SK-N-SH treated with all-trans-retinoic acid at 6 μM for 48 hours (cell line): ENCODE measurements at regions not wholly inside any gene's neighbourhood (a gene's known extent, or its start where the extent isn't known, plus 50 kb on each side); places are given as distances from the start of the nearest gene placed in this dataset.

Experiments used
- ATAC-seq: fragments of 200-7000 bp; cut with Tn5 transposase; 3 replicates; pipeline ENCODE4 v1.9.1; 2020; ENCODE audit warnings: mild to moderate bottlenecking, moderate library complexity
- ESRRG ChIP-seq: fragments of 250-450 bp; sonication (Bioruptor Pico); IDR thresholded peaks from 2 replicates; pipeline ENCODE4 v1.6.1; 2021; ENCODE audit warnings: mild to moderate bottlenecking
- GLIS3 ChIP-seq: fragments of 250-450 bp; sonication (Bioruptor Pico); IDR thresholded peaks from 2 replicates; pipeline ENCODE4 v1.5.0; 2020; ENCODE audit warnings: mild to moderate bottlenecking, moderate library complexity
- OSR1 ChIP-seq: fragments of 250-450 bp; sonication (Bioruptor Pico); IDR thresholded peaks from 2 replicates; pipeline ENCODE4 v1.8.0; 2022; ENCODE audit warnings: moderate library complexity, mild to moderate bottlenecking, inconsistent platforms
- RARB ChIP-seq: fragments of 250-450 bp; sonication (Bioruptor Pico); IDR thresholded peaks from 2 replicates; pipeline ENCODE4 v1.8.0; 2021; ENCODE audit warnings: mild to moderate bottlenecking, moderate library complexity
- SNAI2 ChIP-seq: fragments of 250-450 bp; sonication (Bioruptor Pico); IDR thresholded peaks from 2 replicates; pipeline ENCODE4 v1.5.0; 2020; ENCODE audit warnings: mild to moderate bottlenecking, moderate library complexity
- TCF4 ChIP-seq: fragments of 250-450 bp; sonication (Bioruptor Pico); IDR thresholded peaks from 2 replicates; pipeline ENCODE4 v1.8.0; 2021; ENCODE audit warnings: mild to moderate bottlenecking, moderate library complexity, borderline replicate concordance
- TOX ChIP-seq: fragments of 250-450 bp; sonication (Bioruptor Pico); IDR thresholded peaks from 2 replicates; pipeline ENCODE4 v1.8.0; 2021; ENCODE audit warnings: mild to moderate bottlenecking, moderate library complexity, borderline replicate concordance
- ZC3H10 ChIP-seq: fragments of 250-450 bp; sonication (Bioruptor Pico); IDR thresholded peaks from 2 replicates; pipeline ENCODE4 v1.5.1; 2021; ENCODE audit warnings: mild to moderate bottlenecking, moderate library complexity
- ZFP3 ChIP-seq: fragments of 250-450 bp; sonication (Bioruptor Pico); IDR thresholded peaks from 2 replicates; pipeline ENCODE4 v1.5.0; 2020; ENCODE audit warnings: mild to moderate bottlenecking, moderate library complexity
- ZFP30 ChIP-seq: fragments of 450-650 bp; formaldehyde crosslinking; IDR thresholded peaks from 2 replicates; pipeline ENCODE4 v1.5.0; 2022; ENCODE audit warnings: mild to moderate bottlenecking, moderate library complexity
- ZNF70 ChIP-seq: fragments of 450-650 bp; formaldehyde crosslinking; IDR thresholded peaks from 2 replicates; pipeline ENCODE4 v1.5.0; 2020; ENCODE audit warnings: mild to moderate bottlenecking, moderate library complexity
- ZNF8 ChIP-seq: fragments of 450-650 bp; formaldehyde crosslinking; IDR thresholded peaks from 2 replicates; pipeline ENCODE4 v1.5.0; 2020; ENCODE audit warnings: mild to moderate bottlenecking, moderate library complexity
- TF ChIP-seq, protein P1 (sequence below): fragments of 250-450 bp; sonication (Bioruptor Pico); IDR thresholded peaks from 2 replicates; pipeline ENCODE4 v1.8.0; 2021; ENCODE audit warnings: low read depth, mild to moderate bottlenecking, moderate library complexity, borderline replicate concordance
- TF ChIP-seq, protein P2 (sequence below): fragments of 250-450 bp; sonication (Bioruptor Pico); IDR thresholded peaks from 2 replicates; pipeline ENCODE4 v1.8.0; 2020; ENCODE audit warnings: mild to moderate bottlenecking, moderate library complexity, borderline replicate concordance
- TF ChIP-seq, protein P3 (sequence below): fragments of 250-450 bp; sonication (Bioruptor Pico); IDR thresholded peaks from 2 replicates; pipeline ENCODE4 v1.5.1; 2020; ENCODE audit warnings: low read depth, mild to moderate bottlenecking, moderate library complexity
- TF ChIP-seq, protein P4 (sequence below): fragments of 250-450 bp; sonication (Bioruptor Pico); IDR thresholded peaks from 2 replicates; pipeline ENCODE4 v1.5.0; 2020; ENCODE audit warnings: mild to moderate bottlenecking, moderate library complexity

DNA sequence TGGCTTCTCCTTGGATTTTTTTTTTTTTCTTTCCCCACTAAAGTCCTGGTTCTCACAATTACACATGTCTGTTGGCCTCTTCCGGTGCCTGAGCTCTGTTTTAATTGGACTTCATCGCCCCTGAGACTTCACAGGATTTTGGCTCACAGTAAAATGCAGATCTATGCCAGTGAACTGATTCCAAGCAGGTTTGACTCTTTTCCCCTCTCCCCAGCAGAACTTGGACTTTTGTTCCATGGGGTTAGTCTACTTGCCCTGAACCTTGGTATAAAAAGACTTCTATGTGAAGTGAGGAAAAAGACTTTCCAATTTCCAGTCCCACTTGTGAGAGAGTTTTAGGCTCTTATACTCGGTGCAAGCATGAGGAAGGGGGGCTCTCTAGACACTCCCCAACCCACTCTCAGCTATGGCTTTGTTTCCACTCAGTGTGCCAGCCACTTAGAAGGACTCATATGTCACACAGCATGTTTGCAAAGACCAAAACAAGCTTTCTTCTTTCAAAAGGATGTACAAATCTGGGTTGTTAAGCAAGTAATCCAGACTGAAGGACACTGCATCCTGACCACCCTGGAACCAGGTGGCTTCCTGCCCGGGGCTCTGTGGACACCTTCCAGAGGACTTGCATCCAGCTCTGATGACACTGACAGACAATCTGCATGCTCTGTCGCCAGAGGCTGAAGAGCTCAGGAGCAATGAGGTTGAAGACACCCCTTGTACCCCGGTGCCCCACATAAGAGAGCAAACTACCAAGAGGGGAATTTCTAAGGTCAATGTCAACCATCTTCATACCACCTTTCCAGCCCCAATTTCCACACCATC lies 221.9 kb upstream of the EGLN3 start:
- TF ChIP-seq ZFP3 (no peak), RARB (CRISPR knock-in tag) (no peak)
- TF ChIP-seq, protein P1, sequence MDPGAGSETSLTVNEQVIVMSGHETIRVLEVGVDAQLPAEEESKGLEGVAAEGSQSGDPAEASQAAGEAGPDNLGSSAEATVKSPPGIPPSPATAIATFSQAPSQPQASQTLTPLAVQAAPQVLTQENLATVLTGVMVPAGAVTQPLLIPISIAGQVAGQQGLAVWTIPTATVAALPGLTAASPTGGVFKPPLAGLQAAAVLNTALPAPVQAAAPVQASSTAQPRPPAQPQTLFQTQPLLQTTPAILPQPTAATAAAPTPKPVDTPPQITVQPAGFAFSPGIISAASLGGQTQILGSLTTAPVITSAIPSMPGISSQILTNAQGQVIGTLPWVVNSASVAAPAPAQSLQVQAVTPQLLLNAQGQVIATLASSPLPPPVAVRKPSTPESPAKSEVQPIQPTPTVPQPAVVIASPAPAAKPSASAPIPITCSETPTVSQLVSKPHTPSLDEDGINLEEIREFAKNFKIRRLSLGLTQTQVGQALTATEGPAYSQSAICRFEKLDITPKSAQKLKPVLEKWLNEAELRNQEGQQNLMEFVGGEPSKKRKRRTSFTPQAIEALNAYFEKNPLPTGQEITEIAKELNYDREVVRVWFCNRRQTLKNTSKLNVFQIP (CRISPR knock-in tag), result no peak
- no peak for ATAC-seq

DNA sequence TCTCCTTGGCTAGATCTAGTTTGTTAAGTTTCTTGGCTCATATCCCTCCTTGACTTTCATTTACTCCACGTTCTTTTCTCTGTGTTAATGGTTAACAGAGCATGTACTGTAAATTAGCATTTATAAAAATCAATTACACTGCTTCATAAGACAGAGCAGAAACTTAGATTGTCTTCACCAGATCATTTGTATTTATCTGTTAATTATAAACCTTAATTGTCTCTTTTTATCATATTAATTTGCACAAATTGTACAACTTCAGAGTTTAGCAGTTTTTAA lies 221.2 kb upstream of the EGLN3 start:
- TF ChIP-seq OSR1 (CRISPR knock-in tag), result no peak
- no peak for TF ChIP-seq ZNF8
- TF ChIP-seq, protein P2, sequence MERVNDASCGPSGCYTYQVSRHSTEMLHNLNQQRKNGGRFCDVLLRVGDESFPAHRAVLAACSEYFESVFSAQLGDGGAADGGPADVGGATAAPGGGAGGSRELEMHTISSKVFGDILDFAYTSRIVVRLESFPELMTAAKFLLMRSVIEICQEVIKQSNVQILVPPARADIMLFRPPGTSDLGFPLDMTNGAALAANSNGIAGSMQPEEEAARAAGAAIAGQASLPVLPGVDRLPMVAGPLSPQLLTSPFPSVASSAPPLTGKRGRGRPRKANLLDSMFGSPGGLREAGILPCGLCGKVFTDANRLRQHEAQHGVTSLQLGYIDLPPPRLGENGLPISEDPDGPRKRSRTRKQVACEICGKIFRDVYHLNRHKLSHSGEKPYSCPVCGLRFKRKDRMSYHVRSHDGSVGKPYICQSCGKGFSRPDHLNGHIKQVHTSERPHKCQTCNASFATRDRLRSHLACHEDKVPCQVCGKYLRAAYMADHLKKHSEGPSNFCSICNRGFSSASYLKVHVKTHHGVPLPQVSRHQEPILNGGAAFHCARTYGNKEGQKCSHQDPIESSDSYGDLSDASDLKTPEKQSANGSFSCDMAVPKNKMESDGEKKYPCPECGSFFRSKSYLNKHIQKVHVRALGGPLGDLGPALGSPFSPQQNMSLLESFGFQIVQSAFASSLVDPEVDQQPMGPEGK (CRISPR knock-in tag), result no peak
- TF ChIP-seq ZC3H10 (CRISPR knock-in tag), result no peak
- TF ChIP-seq SNAI2 (CRISPR knock-in tag), result no peak
- TF ChIP-seq TCF4 (CRISPR knock-in tag), result no peak
- no peak for TF ChIP-seq GLIS3 (CRISPR knock-in tag)
- no peak for TF ChIP-seq ESRRG (CRISPR knock-in tag)
- no peak for TF ChIP-seq ZFP30 (CRISPR knock-in tag)
- no peak for TF ChIP-seq TOX (CRISPR knock-in tag)
- TF ChIP-seq ZNF70 (CRISPR knock-in tag), result no peak
- TF ChIP-seq, protein P3, sequence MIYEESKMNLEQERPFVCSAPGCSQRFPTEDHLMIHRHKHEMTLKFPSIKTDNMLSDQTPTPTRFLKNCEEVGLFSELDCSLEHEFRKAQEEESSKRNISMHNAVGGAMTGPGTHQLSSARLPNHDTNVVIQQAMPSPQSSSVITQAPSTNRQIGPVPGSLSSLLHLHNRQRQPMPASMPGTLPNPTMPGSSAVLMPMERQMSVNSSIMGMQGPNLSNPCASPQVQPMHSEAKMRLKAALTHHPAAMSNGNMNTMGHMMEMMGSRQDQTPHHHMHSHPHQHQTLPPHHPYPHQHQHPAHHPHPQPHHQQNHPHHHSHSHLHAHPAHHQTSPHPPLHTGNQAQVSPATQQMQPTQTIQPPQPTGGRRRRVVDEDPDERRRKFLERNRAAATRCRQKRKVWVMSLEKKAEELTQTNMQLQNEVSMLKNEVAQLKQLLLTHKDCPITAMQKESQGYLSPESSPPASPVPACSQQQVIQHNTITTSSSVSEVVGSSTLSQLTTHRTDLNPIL (CRISPR knock-in tag), result no peak
- TF ChIP-seq, protein P4, sequence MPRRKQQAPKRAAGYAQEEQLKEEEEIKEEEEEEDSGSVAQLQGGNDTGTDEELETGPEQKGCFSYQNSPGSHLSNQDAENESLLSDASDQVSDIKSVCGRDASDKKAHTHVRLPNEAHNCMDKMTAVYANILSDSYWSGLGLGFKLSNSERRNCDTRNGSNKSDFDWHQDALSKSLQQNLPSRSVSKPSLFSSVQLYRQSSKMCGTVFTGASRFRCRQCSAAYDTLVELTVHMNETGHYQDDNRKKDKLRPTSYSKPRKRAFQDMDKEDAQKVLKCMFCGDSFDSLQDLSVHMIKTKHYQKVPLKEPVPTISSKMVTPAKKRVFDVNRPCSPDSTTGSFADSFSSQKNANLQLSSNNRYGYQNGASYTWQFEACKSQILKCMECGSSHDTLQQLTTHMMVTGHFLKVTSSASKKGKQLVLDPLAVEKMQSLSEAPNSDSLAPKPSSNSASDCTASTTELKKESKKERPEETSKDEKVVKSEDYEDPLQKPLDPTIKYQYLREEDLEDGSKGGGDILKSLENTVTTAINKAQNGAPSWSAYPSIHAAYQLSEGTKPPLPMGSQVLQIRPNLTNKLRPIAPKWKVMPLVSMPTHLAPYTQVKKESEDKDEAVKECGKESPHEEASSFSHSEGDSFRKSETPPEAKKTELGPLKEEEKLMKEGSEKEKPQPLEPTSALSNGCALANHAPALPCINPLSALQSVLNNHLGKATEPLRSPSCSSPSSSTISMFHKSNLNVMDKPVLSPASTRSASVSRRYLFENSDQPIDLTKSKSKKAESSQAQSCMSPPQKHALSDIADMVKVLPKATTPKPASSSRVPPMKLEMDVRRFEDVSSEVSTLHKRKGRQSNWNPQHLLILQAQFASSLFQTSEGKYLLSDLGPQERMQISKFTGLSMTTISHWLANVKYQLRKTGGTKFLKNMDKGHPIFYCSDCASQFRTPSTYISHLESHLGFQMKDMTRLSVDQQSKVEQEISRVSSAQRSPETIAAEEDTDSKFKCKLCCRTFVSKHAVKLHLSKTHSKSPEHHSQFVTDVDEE (CRISPR knock-in tag), result no peak
- ATAC-seq, result no peak

DNA sequence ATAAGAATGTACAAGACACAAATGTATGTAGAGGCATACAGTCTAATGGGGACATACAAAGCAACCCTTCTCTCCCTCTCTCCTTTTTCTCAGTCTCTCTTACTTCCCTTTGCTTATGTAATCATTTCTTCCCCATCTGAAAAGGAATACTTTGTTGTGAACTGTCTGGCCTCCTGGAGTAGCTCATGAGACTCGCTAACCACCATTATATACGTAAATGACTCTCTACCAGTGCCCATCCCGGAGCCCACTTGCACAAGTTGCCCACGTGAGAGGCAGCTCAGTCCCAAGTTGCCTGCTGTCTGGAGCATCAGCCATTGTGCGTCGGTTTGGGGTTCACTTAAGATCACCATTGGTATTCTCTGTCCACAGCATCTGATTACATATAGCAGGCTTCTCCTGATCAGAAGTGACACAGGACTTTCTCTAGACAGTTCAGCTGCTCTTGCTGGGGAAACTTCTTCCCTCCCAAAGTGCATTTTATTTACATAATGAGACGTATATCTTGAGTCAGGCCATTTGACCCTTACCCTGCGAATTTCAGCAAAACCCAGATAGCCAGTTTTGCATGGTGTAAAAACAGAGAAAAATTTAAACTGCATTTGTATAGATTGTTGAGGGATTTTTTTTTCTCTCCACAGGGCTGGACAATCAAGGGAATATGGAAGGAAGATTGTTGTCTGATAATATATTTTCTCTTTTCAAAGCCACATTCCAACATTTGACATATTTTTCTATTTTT lies 220.7 kb upstream of the EGLN3 start:
- no peak for ATAC-seq
- TF ChIP-seq, protein P1 (CRISPR knock-in tag), result no peak
- TF ChIP-seq, protein P4 (CRISPR knock-in tag), result no peak
